KMS-11 (cell line): ENCODE measurements at regions not wholly inside any gene's neighbourhood (a gene's known extent, or its start where the extent isn't known, plus 50 kb on each side); places are given as distances from the start of the nearest gene placed in this dataset.

ENCODE experiments used
- H2AFZ ChIP-seq: fragments of 200-600 bp; sonication (generic); 2 replicates; pipeline ENCODE4 v1.6.1; 2016; ENCODE audit warnings: antibody characterized with exemption, mixed run types, low read depth
- H3K27ac ChIP-seq: fragments of 200-600 bp; sonication (generic); 2 replicates; pipeline ENCODE4 v1.6.1; 2016; ENCODE audit warnings: mild to moderate bottlenecking, mixed run types
- H3K27me3 ChIP-seq: fragments of 200-600 bp; sonication (generic); 2 replicates; pipeline ENCODE4 v1.6.1; 2017; ENCODE audit warnings: mild to moderate bottlenecking, low read depth, mixed run types, moderate library complexity; ENCODE audit not compliant: insufficient read depth
- H3K36me3 ChIP-seq: fragments of 200-600 bp; sonication (generic); 2 replicates; pipeline ENCODE4 v1.6.1; 2017; ENCODE audit warnings: mild to moderate bottlenecking, mixed run types; ENCODE audit not compliant: insufficient read depth
- H3K4me1 ChIP-seq: fragments of 200-600 bp; sonication (generic); 2 replicates; pipeline ENCODE4 v1.6.1; 2016; ENCODE audit warnings: mild to moderate bottlenecking, low read depth, mixed run types; ENCODE audit not compliant: poor library complexity, severe bottlenecking
- H3K4me2 ChIP-seq: fragments of 200-600 bp; sonication (generic); 2 replicates; pipeline ENCODE4 v1.7.0; 2016; ENCODE audit warnings: mild to moderate bottlenecking, mixed run types
- H3K4me3 ChIP-seq: fragments of 200-600 bp; sonication (generic); IDR thresholded peaks from 2 replicates; pipeline ENCODE4 v1.6.1; 2017; ENCODE audit warnings: low read depth, low read length, mixed read lengths; ENCODE audit not compliant: insufficient read depth
- H3K79me2 ChIP-seq: fragments of 200-600 bp; sonication (generic); 2 replicates; pipeline ENCODE4 v1.6.1; 2016; ENCODE audit warnings: low read depth, mixed run types; ENCODE audit not compliant: insufficient read depth
- H3K9ac ChIP-seq: fragments of 200-600 bp; sonication (generic); 2 replicates; pipeline ENCODE4 v1.6.1; 2016; ENCODE audit warnings: mild to moderate bottlenecking, mixed run types
- H4K20me1 ChIP-seq: fragments of 200-600 bp; sonication (generic); 2 replicates; pipeline ENCODE4 v1.6.1; 2016; ENCODE audit warnings: mild to moderate bottlenecking, mixed run types; ENCODE audit not compliant: insufficient read depth
- TF ChIP-seq, protein P1 (sequence below): fragments of 200-600 bp; sonication (generic); conservative IDR thresholded peaks from 2 replicates; pipeline ENCODE4 v1.6.1; 2017; ENCODE audit warnings: low read depth, mild to moderate bottlenecking, antibody characterized with exemption, low read length, moderate library complexity, mixed read lengths

DNA sequence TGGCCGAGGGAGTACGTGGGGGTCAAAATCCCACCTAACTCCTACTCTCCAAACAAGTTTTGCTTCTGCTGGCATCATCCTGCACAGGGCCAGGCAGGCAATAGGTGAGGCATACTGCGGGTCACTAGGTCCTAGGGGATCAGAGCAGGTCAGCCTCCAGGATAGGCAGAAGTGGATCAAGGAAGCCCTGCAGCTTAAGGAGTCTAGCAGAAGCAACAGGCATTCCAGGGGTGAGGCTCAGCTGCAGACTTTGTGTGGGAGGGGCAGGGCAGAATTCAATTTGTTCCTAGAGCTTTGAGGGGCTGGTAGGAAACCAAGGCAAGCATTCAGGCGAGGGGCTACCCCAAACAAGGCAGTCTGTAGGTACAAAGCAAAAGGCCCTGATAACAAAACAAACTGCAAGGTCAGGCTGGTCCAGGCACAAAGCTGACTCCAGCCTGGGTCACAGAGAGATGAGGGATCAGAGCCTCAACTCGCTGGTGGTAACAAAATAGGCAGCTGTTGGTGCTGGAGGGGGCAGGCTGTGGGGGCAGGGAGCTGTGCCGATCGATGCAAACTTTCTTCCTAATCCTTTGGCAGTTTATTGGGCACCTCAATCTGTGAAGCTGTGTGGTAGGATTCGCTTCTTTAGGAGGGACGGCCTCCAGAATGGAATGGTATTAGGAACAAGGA, 80.2 kb upstream of the CALM2 start:
- no peak overlapping the region for H2AFZ ChIP-seq
- no peaks in the 10 kb centered on the region for H3K36me3 ChIP-seq
- H3K79me2 ChIP-seq: no peaks in the 10 kb centered on the region
- TF ChIP-seq, protein P1, sequence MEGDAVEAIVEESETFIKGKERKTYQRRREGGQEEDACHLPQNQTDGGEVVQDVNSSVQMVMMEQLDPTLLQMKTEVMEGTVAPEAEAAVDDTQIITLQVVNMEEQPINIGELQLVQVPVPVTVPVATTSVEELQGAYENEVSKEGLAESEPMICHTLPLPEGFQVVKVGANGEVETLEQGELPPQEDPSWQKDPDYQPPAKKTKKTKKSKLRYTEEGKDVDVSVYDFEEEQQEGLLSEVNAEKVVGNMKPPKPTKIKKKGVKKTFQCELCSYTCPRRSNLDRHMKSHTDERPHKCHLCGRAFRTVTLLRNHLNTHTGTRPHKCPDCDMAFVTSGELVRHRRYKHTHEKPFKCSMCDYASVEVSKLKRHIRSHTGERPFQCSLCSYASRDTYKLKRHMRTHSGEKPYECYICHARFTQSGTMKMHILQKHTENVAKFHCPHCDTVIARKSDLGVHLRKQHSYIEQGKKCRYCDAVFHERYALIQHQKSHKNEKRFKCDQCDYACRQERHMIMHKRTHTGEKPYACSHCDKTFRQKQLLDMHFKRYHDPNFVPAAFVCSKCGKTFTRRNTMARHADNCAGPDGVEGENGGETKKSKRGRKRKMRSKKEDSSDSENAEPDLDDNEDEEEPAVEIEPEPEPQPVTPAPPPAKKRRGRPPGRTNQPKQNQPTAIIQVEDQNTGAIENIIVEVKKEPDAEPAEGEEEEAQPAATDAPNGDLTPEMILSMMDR: no peak
- H3K27me3 ChIP-seq: peaks cover 26% of the 10 kb centered on the region; the same call in 1 of the 2 replicates
- H3K4me3 ChIP-seq: no peak overlapping the region
- H4K20me1 ChIP-seq: no peaks in the 10 kb centered on the region
- no peak overlapping the region for H3K4me2 ChIP-seq
- no peak overlapping the region for H3K27ac ChIP-seq
- H3K9ac ChIP-seq: no peak overlapping the region
- H3K4me1 ChIP-seq: peaks cover 26% of the 10 kb centered on the region

GRCh38 chr2:47255794-47256193, 79.5 kb upstream of the CALM2 start:
- TF ChIP-seq, protein P1: no peak

GRCh38 chr2:47254464-47254863, 78.2 kb upstream of the CALM2 start:
- no peak overlapping the region for H2AFZ ChIP-seq
- H3K4me1 ChIP-seq: peaks cover 23% of the 10 kb centered on the region
- no peaks in the 10 kb centered on the region for H3K36me3 ChIP-seq
- TF ChIP-seq, protein P1: no peak
- H3K4me2 ChIP-seq: no peak overlapping the region
- no peak overlapping the region for H3K9ac ChIP-seq
- H4K20me1 ChIP-seq: no peaks in the 10 kb centered on the region
- H3K79me2 ChIP-seq: no peaks in the 10 kb centered on the region
- no peak overlapping the region for H3K4me3 ChIP-seq
- peaks cover 12% of the 10 kb centered on the region; the same call in 1 of the 2 replicates for H3K27me3 ChIP-seq
- H3K27ac ChIP-seq: no peak overlapping the region

More at GRCh38 chr2:47255794-47256193, 79.5 kb upstream of the CALM2 start:
- Histone ChIP-seq H3K27ac (no peak overlapping the region), H4K20me1 (no peaks in the 10 kb centered on the region), H3K4me2 (no peak overlapping the region), H3K79me2 (no peaks in the 10 kb centered on the region), H3K27me3 (peaks cover 25% of the 10 kb centered on the region; the same call in 1 of the 2 replicates), H3K4me1 (peaks cover 26% of the 10 kb centered on the region), H2AFZ (no peak overlapping the region), H3K9ac (no peak overlapping the region), H3K36me3 (no peaks in the 10 kb centered on the region), H3K4me3 (no peak overlapping the region)

DNA sequence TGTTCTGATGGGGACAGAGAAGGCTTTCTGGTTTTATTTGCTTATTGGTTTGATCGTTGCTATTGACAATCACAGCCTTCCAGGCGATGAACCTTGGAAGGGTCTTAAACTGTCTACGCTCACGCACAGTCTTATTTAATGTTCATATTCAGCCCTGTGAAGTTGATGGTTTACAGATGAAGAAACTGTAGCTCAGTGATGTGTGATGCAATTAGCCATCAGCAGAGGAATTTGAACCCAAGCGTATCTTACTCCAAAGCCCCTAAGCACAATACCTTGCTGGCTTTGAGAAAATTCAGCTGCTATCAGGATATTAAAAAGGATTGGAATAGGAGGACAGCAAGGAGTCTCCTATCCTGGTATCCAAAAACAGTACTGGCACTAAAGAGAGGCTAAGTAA, 77.1 kb upstream of the CALM2 start:
- Histone ChIP-seq H3K9ac (no peak overlapping the region), H3K4me2 (no peak overlapping the region), H3K27ac (no peak overlapping the region), H3K4me3 (no peak overlapping the region), H3K27me3 (peaks cover 12% of the 10 kb centered on the region; the same call in 1 of the 2 replicates), H4K20me1 (no peaks in the 10 kb centered on the region), H3K36me3 (no peaks in the 10 kb centered on the region), H3K4me1 (peaks cover 13% of the 10 kb centered on the region), H3K79me2 (no peaks in the 10 kb centered on the region), H2AFZ (no peak overlapping the region)
- TF ChIP-seq, protein P1: no peak
